ENCODE measurements at regions not wholly inside any gene's neighbourhood (a gene's known extent, or its start where the extent isn't known, plus 50 kb on each side); places are given as distances from the start of the nearest gene placed in this dataset.

DNA sequence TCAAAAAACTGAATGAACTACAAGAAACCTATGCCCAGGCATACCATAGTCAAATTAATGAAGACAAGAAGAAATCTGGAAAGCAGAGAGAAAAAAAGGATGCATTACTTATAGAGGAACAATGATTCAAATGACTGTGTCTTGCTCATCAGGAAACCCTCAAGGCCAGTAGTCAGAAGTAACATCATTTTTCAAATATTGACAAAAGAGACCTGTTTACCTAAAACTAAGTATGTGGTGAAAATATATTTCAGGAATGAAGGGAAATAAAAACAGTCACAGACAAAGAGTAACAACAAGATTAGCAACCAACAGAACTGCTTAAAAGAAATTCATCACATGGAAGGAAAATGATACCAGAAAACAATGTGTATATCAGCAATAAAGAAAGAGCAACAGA lies 128.4 kb downstream of the ALOX5 start:
- no peaks in the 10 kb centered on the region for H3K36me3 ChIP-seq (ENCODE audit: control insufficient read depth, insufficient read depth, low read length)
- H3K4me3 ChIP-seq (ENCODE audit: low read depth, low read length): no peak overlapping the region
- CTCF ChIA-PET: no interaction called here
- TF ChIP-seq, protein P1, sequence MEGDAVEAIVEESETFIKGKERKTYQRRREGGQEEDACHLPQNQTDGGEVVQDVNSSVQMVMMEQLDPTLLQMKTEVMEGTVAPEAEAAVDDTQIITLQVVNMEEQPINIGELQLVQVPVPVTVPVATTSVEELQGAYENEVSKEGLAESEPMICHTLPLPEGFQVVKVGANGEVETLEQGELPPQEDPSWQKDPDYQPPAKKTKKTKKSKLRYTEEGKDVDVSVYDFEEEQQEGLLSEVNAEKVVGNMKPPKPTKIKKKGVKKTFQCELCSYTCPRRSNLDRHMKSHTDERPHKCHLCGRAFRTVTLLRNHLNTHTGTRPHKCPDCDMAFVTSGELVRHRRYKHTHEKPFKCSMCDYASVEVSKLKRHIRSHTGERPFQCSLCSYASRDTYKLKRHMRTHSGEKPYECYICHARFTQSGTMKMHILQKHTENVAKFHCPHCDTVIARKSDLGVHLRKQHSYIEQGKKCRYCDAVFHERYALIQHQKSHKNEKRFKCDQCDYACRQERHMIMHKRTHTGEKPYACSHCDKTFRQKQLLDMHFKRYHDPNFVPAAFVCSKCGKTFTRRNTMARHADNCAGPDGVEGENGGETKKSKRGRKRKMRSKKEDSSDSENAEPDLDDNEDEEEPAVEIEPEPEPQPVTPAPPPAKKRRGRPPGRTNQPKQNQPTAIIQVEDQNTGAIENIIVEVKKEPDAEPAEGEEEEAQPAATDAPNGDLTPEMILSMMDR (IDR thresholded peaks at IDR 0.05; ENCODE audit: insufficient read depth, low read depth, low read length): no peak
- POLR2A ChIA-PET: no interaction called here
- no peak for DNase-seq (ENCODE audit: low read depth)
- H3K27me3 ChIP-seq (ENCODE audit: control insufficient read depth, insufficient read depth, low read length): no peaks in the 10 kb centered on the region

DNA sequence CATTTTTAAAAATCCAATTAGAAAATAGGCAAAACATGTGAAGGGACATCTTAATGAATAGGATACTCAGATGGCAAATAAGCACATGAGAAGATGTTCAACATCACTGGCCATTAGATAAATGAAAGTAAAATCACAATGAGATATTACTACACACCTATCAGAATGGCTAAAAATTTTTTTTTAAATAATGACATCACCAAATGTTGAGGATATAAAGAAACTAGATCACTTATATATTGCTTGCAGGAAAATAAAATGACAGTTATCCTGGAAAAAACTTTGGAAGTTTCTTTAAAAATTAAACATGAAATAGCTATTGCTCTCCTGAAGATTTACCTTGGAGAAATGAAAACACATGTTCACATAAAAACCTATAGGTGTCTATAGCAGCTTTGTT lies 127.8 kb downstream of the ALOX5 start:
- no peaks in the 10 kb centered on the region for H3K27me3 ChIP-seq (ENCODE audit: control insufficient read depth, insufficient read depth, low read length)
- no peaks in the 10 kb centered on the region for H3K36me3 ChIP-seq (ENCODE audit: control insufficient read depth, insufficient read depth, low read length)
- POLR2A ChIA-PET: no interaction called here
- TF ChIP-seq, protein P1 (IDR thresholded peaks at IDR 0.05; ENCODE audit: insufficient read depth, low read depth, low read length): no peak
- H3K4me3 ChIP-seq (ENCODE audit: low read depth, low read length): no peak overlapping the region
- CTCF ChIA-PET: no interaction called here
- no peak for DNase-seq (ENCODE audit: low read depth)

DNA sequence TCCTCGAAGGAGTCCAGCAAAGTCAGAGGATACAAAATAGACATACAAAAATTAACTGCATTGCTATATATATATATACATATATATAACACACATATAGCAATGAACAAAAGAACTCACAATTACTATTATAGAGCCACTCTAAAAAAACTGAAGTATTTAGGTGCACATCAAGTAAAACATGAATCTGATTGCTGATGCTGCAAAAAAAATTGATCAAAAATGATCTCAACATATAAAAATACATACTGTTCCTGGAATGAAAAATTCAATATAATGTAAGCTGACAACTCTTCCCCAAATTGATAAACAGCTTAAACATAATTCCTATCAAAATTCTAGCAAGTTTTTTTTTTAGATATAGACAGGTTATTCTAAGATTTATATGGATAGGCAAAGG lies 126.8 kb downstream of the ALOX5 start:
- H3K36me3 ChIP-seq (ENCODE audit: control insufficient read depth, insufficient read depth, low read length): no peaks in the 10 kb centered on the region
- no peak for DNase-seq (ENCODE audit: low read depth)
- H3K4me3 ChIP-seq (ENCODE audit: low read depth, low read length): no peak overlapping the region
- TF ChIP-seq, protein P1 (IDR thresholded peaks at IDR 0.05; ENCODE audit: insufficient read depth, low read depth, low read length): no peak
- POLR2A ChIA-PET: no interaction called here
- no peaks in the 10 kb centered on the region for H3K27me3 ChIP-seq (ENCODE audit: control insufficient read depth, insufficient read depth, low read length)
- CTCF ChIA-PET: no interaction called here

DNA sequence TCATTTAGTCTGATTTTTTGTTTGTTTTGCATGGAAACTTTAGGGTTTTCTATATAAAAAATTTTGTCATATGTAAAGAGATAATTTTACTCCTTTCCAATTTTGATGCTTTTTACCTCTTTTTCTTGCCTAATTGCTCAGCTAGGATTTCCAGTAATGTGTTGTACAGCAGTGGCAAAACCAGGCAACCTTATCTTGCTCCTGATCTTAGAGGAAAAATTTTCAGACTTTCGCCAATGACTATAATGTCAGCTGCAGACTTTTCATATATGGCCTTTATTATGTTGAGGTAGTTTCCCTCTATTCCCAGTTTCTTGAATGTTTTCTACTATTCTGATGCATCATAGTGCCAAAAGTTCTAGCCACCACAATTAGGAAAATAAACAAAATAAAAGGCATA lies 126.3 kb downstream of the ALOX5 start:
- ChIA-PET CTCF (no interaction called here), POLR2A (no interaction called here)
- no peak for DNase-seq (ENCODE audit: low read depth)
- Histone ChIP-seq H3K27me3 (ENCODE audit: control insufficient read depth, insufficient read depth, low read length) (no peaks in the 10 kb centered on the region), H3K4me3 (ENCODE audit: low read depth, low read length) (no peak overlapping the region), H3K36me3 (ENCODE audit: control insufficient read depth, insufficient read depth, low read length) (no peaks in the 10 kb centered on the region)
- TF ChIP-seq, protein P1 (IDR thresholded peaks at IDR 0.05; ENCODE audit: insufficient read depth, low read depth, low read length): no peak

DNA sequence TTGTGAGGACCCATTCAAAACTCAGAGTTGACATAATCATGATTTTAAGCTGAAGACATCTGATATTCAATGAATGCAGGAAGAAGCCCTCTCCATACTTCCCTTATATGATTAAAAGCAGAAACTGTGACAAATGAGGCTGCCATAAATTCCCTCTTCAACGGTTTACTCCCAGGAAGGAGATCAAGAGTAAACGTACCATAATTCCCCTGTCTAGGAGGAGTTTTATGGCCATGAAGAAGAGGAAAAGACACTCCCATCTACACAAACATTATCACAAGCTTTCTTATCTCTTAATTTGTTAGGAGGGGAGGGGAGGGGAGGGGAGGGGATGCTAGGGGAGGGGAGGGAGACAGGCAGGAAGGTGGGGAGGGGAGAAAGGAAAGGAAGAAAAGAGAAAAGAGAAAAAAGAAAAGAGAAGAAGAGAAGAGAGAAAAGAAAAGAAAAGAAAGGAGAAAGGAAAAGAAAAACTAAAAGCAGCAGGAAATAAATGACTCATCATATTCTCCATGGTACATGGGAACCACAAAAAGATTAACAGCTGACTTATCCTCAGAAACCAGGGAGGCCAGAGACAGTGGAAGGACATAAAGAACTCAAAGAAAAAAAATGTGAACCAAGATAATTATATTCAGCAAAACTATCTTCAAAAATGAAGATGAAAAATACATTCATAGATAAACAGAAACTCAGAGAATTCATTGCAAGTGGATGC lies 121.6 kb downstream of the ALOX5 start:
- TF ChIP-seq, protein P1 (IDR thresholded peaks at IDR 0.05; ENCODE audit: insufficient read depth, low read depth, low read length): no peak
- H3K27me3 ChIP-seq (ENCODE audit: control insufficient read depth, insufficient read depth, low read length): no peaks in the 10 kb centered on the region
- ChIA-PET CTCF (no interaction called here), POLR2A (no interaction called here)
- no peak overlapping the region for H3K4me3 ChIP-seq (ENCODE audit: low read depth, low read length)
- no peak for DNase-seq (ENCODE audit: low read depth)
- no peaks in the 10 kb centered on the region for H3K36me3 ChIP-seq (ENCODE audit: control insufficient read depth, insufficient read depth, low read length)
